ENCODE measurements at regions not wholly inside any gene's neighbourhood (a gene's known extent, or its start where the extent isn't known, plus 50 kb on each side); places are given as distances from the start of the nearest gene placed in this dataset.

DNA sequence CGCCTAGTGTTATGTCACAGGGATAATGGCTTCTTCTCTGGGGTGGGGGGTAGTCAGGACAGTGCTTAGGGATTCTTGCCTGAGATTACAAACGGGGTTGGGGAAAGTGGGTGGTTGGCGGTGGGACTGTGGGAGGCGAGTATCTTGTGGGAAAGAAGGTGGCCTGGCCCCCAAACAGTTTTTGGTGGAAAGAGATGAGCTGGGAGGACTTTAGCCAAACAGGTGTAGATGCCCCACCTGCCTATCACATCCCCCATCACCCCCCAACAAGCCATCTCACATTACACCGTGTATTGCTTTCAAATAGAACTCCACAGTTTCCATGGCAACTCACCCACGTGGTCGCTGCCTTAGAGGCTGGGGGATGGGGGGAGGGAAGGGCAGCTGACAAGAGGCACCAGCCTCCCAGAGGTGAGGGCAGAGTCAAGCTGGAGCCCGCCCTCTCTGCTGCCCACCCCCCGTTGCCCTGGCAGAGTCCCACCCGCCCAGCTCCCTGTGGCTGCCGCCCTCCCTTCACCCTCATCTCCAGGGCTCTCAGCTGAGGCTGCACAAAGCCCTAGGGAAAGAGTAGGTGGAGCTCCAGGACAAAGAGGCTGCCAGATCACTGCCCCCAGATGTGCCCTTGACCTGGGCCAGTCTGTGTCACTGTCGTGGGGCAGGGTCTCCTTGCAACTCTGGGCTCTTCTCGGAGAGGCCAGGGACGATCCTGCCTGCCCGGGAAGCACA lies 98.3 kb downstream of the LRRC74A start:
- peak; percentile 29 for DNase-seq

DNA sequence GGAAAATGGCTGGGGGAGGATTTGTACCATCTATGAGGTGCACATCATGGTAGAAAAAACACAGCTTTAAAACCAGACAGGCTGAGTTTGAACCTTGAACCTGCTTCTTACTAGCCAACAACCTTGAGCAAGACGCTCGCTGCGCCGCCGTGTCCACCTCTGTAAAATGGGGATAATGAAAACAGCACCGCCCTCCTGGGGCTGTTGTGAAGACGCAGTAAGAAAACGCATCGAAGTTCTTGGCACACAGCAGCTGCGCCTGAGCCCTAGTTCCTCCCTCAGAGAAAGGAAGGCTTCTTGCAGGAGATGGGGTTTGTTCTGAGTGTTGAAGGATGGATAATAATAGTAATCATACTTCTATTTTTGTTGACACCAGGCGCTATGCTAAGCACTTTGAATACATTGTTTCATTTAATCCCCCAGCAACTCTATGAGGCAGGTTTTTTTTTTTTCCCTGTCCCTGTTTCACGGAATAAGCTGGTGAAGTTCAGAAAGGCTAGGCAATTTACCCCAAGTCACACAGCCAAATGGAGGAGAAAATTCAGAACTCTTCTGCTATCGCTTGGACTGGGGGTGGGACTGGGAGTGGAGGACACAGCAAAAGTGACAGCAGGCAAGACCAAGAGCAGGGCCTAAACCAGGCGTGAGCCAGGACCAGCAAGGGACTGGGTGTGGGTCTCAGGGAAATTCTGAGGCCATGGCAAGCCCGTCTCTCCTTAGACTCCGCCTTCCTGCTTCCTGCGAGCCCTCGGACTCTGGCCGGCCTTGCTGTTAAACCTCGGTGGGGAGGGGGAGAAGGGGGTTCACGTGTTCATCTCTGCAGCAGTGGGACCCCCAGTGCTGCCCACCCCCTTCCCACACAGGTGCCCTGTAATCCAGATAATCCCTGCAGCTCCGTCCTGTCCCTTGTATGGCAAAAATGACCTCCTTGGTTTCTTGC lies 97.5 kb downstream of the LRRC74A start:
- no peak for DNase-seq

DNA sequence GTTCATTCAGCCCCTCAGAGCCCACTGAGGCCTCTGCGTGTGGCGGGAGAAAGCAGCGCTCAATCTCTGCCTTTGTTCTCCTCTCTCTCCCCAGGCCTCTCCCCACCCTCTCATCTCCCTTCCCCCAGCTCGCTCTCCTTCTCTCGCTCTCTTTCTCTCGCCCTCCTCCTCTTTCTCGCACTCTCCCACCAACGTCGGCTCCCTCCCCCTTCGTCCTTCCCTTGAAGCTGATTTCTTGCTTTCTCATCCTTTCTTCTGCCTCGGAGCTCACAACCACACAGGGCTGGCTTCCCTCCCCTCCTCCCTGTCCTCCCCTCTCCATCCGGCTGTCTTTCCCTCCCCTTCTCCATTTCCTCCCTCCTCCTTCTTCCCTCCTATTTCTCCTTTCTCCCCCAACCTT lies 96.4 kb downstream of the LRRC74A start:
- DNase-seq: no peak

DNA sequence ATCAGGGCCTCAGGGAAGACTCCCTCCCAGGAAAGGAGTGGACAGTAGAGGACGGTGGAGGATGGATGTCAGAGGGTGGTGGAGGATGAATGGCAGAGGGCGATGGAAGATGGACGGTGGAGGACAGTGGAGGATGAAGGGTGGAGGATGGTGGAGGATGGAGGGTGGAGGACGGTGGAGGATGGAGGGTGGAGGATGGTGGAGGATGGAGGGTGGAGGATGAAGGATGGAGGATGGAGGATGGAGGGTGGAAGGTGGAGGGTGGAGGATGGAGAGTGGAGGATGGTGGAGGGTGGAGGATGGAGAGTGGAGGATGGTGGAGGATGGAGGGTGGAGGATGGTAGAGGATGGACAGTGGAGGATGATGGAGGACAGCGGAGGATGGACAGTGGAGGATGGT lies 95.9 kb downstream of the LRRC74A start:
- no peak for DNase-seq

DNA sequence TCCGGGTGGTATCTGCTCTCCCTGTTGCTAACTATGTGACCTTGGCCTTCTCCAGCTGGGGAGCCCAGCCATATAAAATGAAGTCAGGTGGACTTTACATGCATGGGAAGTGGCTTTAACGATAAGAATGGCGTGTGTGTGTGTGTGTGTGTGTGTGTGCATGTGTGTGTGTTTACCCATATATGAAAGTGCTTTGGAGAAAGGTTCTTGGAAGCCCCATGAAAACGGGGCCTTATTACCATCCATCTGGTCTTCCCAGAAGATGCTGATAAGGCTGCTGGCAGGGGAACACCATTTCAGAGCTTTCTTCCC lies 94.8 kb downstream of the LRRC74A start:
- no peak for DNase-seq

DNA sequence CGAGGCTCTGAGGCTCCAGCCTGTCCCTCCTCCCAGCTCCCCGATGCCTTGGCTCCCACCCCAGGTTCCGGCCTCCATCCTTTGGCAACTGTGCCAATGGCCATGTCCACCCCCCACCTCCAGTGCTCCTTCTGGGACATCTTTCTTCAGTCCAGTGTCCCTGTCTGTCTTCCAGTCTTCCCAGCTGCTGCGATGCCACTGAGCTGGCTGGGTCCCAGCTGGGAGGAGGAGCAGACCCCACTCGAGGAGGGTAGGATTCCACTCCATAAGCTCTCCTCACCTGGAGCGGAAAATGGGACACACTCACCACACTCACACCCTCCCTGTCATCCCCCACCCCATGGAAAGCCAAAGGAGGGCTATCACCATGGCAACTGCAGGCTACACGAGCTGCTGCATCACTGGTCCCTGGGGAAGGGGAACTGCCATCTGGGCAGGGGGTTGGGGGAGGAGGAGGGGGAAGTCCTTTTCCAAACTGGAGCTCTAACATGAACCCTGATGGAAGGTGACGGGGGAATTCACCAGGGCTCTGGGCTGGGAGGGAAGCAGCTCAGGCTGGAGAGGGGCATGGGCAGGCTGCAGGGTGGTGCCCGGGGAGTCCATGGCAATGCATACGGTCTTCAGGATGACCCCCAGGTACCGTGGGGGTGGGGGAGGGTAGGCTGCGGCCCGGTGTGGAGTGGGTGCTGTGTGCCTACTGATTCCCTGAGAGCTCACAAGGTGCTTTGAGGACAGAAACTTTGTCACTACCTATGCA lies 94.3 kb downstream of the LRRC74A start:
- no peak for DNase-seq

DNA sequence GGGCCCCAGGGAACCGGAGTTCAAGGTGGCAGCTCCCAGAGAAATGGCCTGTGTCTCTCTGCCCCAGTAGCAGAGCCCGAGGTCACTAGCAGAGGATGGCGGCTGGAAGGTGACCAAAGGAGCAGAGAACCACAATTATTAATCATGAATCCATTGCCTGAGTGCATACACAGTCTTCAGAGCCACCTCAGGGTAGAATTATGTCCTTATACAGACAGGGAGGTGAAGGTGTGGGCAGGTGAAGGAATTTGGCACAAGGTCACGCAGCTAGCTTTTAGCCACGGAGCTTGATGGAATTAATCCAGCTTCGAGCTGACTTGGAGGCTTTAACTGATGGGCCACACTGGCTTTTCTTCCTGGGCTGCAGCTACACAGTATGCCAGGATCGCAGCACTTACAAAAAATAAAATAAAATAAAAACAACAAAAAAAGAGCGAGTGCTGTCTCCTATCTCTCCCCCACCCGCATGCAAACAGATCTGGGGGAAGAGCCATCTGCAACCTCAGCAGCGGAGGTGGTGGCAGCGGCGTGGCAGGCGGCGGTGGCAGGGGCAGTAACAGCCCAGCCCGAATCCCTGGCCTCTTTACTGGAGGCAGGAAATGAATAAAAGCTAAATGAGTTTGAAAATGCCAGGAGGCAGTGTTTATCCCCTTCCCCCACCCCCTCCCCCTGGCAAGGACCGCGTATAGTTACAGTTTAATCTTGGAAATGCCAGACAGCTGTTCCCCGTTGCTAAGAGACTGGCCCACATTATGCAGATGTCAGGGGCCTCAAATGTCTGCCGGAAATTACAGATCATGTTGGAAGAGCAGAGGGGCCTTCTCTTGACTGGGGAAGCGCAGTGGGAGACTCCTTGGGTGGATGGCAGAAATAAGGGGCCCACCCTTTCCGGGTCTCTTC lies 93.5 kb downstream of the LRRC74A start:
- peak; percentile 25 for DNase-seq

Data from activated CD8-positive, alpha-beta memory T cell treated with anti-CD3 and anti-CD28 coated beads, Interleukin-2, amount 50 U/mL, for 4 hours (primary cell).